ENCODE measurements at regions not wholly inside any gene's neighbourhood (a gene's known extent, or its start where the extent isn't known, plus 50 kb on each side); places are given as distances from the start of the nearest gene placed in this dataset.

DNA sequence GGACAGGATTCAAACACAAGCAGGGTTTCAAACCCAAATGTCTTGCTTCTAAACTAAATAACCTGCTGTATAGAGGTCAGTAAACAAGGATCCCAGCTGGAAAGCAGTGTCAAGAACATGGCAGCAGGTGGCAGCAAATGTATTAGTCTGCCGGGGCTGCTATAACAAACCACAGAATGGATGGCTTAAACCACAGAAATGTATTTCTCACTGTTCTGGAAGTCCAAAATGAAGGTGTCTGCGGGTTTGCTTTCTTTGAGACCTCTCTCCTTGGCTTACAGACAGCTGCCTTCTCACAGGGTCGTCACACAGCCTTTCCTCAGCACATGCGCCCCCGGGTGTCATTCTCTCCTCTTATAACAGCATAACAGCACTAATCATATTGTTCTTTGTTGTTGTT is 65.1 kb upstream of the LRRC55 start:
- Histone ChIP-seq H3K27me3 (ENCODE audit: insufficient read depth, low read depth) (no peaks in the 10 kb centered on the region), H3K79me2 (ENCODE audit: insufficient read depth, low read depth) (no peaks in the 10 kb centered on the region), H4K20me1 (ENCODE audit: insufficient read depth) (no peaks in the 10 kb centered on the region), H3K4me3 (IDR thresholded peaks at IDR 0.05; ENCODE audit: insufficient read depth, low read depth, low read length) (no peak overlapping the region), H3K9ac (no peak overlapping the region), H3K27ac (no peak overlapping the region), H3K4me1 (ENCODE audit: low read depth, poor library complexity, severe bottlenecking) (no peaks in the 10 kb centered on the region), H3K36me3 (ENCODE audit: insufficient read depth) (no peaks in the 10 kb centered on the region), H3K4me2 (no peak overlapping the region), H2AFZ (ENCODE audit: low read depth) (no peak overlapping the region)
- peak; percentile 58 for TF ChIP-seq CTCF (conservative IDR thresholded peaks at IDR 0.05; ENCODE audit: low read depth, low read length)

GRCh38 chr11:57120192-57120965 is 61.4 kb upstream of the LRRC55 start:
- no peak for TF ChIP-seq CTCF (conservative IDR thresholded peaks at IDR 0.05; ENCODE audit: low read depth, low read length)
- Histone ChIP-seq H3K4me3 (IDR thresholded peaks at IDR 0.05; ENCODE audit: insufficient read depth, low read depth, low read length) (no peak overlapping the region), H3K4me1 (ENCODE audit: low read depth, poor library complexity, severe bottlenecking) (peaks cover 5% of the 10 kb centered on the region), H4K20me1 (ENCODE audit: insufficient read depth) (no peaks in the 10 kb centered on the region), H3K9ac (no peak overlapping the region), H3K27me3 (ENCODE audit: insufficient read depth, low read depth) (no peaks in the 10 kb centered on the region), H3K27ac (no peak overlapping the region), H3K36me3 (ENCODE audit: insufficient read depth) (no peaks in the 10 kb centered on the region), H3K4me2 (no peak overlapping the region), H3K79me2 (ENCODE audit: insufficient read depth, low read depth) (no peaks in the 10 kb centered on the region), H2AFZ (ENCODE audit: low read depth) (no peak overlapping the region)

DNA sequence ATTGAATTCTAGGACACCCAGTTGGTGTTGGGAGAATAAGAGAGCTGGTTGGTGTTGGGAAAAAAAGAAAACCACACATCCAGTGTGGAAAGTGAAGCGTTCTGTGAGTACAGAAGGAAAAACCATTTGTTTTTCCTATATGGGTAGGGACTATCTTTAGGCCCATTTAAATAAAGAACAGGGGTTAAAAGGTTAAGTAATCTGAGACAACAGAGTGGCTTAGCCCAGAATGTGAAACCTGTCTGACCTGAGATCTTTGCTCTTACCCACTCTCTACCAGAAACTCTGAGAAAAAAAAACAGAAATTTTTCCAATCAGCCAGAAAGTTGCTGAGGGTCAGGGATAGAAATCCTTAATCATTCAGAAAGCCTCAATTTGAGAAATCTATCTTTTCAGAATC is 59.8 kb upstream of the LRRC55 start:
- no peaks in the 10 kb centered on the region for H3K36me3 ChIP-seq (ENCODE audit: insufficient read depth)
- H2AFZ ChIP-seq (ENCODE audit: low read depth) = no peak overlapping the region
- no peaks in the 10 kb centered on the region for H4K20me1 ChIP-seq (ENCODE audit: insufficient read depth)
- no peak overlapping the region for H3K4me2 ChIP-seq
- H3K4me3 ChIP-seq (IDR thresholded peaks at IDR 0.05; ENCODE audit: insufficient read depth, low read depth, low read length) = no peak overlapping the region
- no peak for TF ChIP-seq CTCF (conservative IDR thresholded peaks at IDR 0.05; ENCODE audit: low read depth, low read length)
- H3K4me1 ChIP-seq (ENCODE audit: low read depth, poor library complexity, severe bottlenecking) = peaks cover 5% of the 10 kb centered on the region
- H3K79me2 ChIP-seq (ENCODE audit: insufficient read depth, low read depth) = no peaks in the 10 kb centered on the region
- H3K27me3 ChIP-seq (ENCODE audit: insufficient read depth, low read depth) = no peaks in the 10 kb centered on the region
- H3K9ac ChIP-seq = no peak overlapping the region
- H3K27ac ChIP-seq = no peak overlapping the region

- H3K4me1 ChIP-seq (ENCODE audit: low read depth, poor library complexity, severe bottlenecking) = peaks cover 5% of the 10 kb centered on the region
- H2AFZ ChIP-seq (ENCODE audit: low read depth) = no peak overlapping the region
- H3K4me2 ChIP-seq = no peak overlapping the region
- no peaks in the 10 kb centered on the region for H3K27me3 ChIP-seq (ENCODE audit: insufficient read depth, low read depth)
- TF ChIP-seq CTCF (conservative IDR thresholded peaks at IDR 0.05; ENCODE audit: low read depth, low read length) = no peak
- no peak overlapping the region for H3K27ac ChIP-seq
- no peaks in the 10 kb centered on the region for H4K20me1 ChIP-seq (ENCODE audit: insufficient read depth)
- no peak overlapping the region for H3K9ac ChIP-seq
- H3K79me2 ChIP-seq (ENCODE audit: insufficient read depth, low read depth) = no peaks in the 10 kb centered on the region
- H3K4me3 ChIP-seq (IDR thresholded peaks at IDR 0.05; ENCODE audit: insufficient read depth, low read depth, low read length) = no peak overlapping the region
- H3K36me3 ChIP-seq (ENCODE audit: insufficient read depth) = no peaks in the 10 kb centered on the region
Observed at GRCh38 chr11:57123590-57123989, 58.2 kb upstream of the LRRC55 start.
